HL-60 (cell line): ENCODE measurements at regions not wholly inside any gene's neighbourhood (a gene's known extent, or its start where the extent isn't known, plus 50 kb on each side); places are given as distances from the start of the nearest gene placed in this dataset.

Experiments
- DNase-seq, 2 experiments: peaks; one replicate each; pipeline ENCODE4 v3.0.0-alpha.2; 2010 to 2020; ENCODE audit warnings: low read depth in 1 of 2, low spot score in 1 of 2
- H3K27ac ChIP-seq: fragments of 250-450 bp; sonication (Bioruptor Pico); replicated peaks from 2 replicates; pipeline ENCODE4 v1.5.1; 2020; ENCODE audit warnings: mild to moderate bottlenecking, moderate library complexity
- H3K27me3 ChIP-seq: fragments of 250-450 bp; sonication (Bioruptor Pico); 2 replicates; pipeline ENCODE4 v1.5.1; 2021; ENCODE audit warnings: mild to moderate bottlenecking, moderate library complexity; ENCODE audit not compliant: insufficient read depth, poor library complexity, severe bottlenecking
- H3K4me3 ChIP-seq: replicated peaks from 2 replicates; pipeline ENCODE4 v1.5.1; 2011; ENCODE audit warnings: mild to moderate bottlenecking, control low read depth, low read length; ENCODE audit not compliant: insufficient read depth
- CTCF ChIP-seq: IDR thresholded peaks from one replicate; pipeline ENCODE4 v1.5.1; 2011; ENCODE audit warnings: low read length, control low read depth, inconsistent platforms; ENCODE audit not compliant: insufficient read depth
- GABPA ChIP-seq: IDR thresholded peaks from 2 replicates; pipeline ENCODE4 v1.6.1; 2012; ENCODE audit warnings: low read depth
- POLR2AphosphoS5 ChIP-seq: IDR thresholded peaks from 2 replicates; pipeline ENCODE4 v1.6.1; 2012; ENCODE audit warnings: low read depth
- REST ChIP-seq: IDR thresholded peaks from 2 replicates; pipeline ENCODE4 v1.6.1; 2012; ENCODE audit warnings: low read depth; ENCODE audit not compliant: insufficient replicate concordance
- SPI1 ChIP-seq: IDR thresholded peaks from 2 replicates; pipeline ENCODE4 v1.6.1; 2012; ENCODE audit warnings: low read depth, mild to moderate bottlenecking, borderline replicate concordance

GRCh38 chr16:75810342-75810741 lies 84.1 kb upstream of the CPHXL start:
- H3K4me3 ChIP-seq = no peak overlapping the region
- no peak overlapping the region for H3K27ac ChIP-seq
- no peak for DNase-seq
- no peaks in the 10 kb centered on the region for H3K27me3 ChIP-seq
- TF ChIP-seq REST (no peak), SPI1 (no peak), CTCF (no peak), POLR2AphosphoS5 (no peak), GABPA (no peak)

GRCh38 chr16:75811020-75811634 lies 84.8 kb upstream of the CPHXL start:
- Histone ChIP-seq H3K27ac (no peak overlapping the region), H3K4me3 (no peak overlapping the region), H3K27me3 (no peaks in the 10 kb centered on the region)
- TF ChIP-seq POLR2AphosphoS5 (no peak), CTCF (no peak), SPI1 (no peak), REST (no peak), GABPA (no peak)
- DNase-seq = no peak

- DNase-seq = no peak
- H3K27me3 ChIP-seq = no peaks in the 10 kb centered on the region
- H3K27ac ChIP-seq = no peak overlapping the region
- no peak for TF ChIP-seq CTCF
- no peak overlapping the region for H3K4me3 ChIP-seq
These were observed 92.2 kb upstream of the CPHXL start for GRCh38 chr16:75818491-75818890.

- Histone ChIP-seq H3K27ac (no peak overlapping the region), H3K27me3 (no peaks in the 10 kb centered on the region), H3K4me3 (no peak overlapping the region)
- TF ChIP-seq REST (no peak), CTCF (no peak), SPI1 (no peak), POLR2AphosphoS5 (no peak), GABPA (no peak)
- no peak for DNase-seq
These were observed 94.4 kb upstream of the CPHXL start for GRCh38 chr16:75820672-75821071.
